CD4-positive, alpha-beta T cell (primary cell): ENCODE measurements at regions not wholly inside any gene's neighbourhood (a gene's known extent, or its start where the extent isn't known, plus 50 kb on each side); places are given as distances from the start of the nearest gene placed in this dataset.

Experiments
- ATAC-seq: fragments of 200-7000 bp; cut with Tn5 transposase; one replicate; pipeline ENCODE4 v1.10.0; 2022; ENCODE audit warnings: mild to moderate bottlenecking; ENCODE audit not compliant: poor library complexity
- CTCF ChIA-PET: fragments of 350-600 bp; sonication (Branson Sonifier 250); formaldehyde crosslinking; loops from one replicate; lab custom pipeline; 2021; ENCODE audit warnings: antibody characterized with exemption, inconsistent platforms; lab: Charles Lee
- POLR2A ChIA-PET: fragments of 350-600 bp; sonication (Branson Sonifier 250); formaldehyde crosslinking; loops from one replicate; lab custom pipeline; 2021; ENCODE audit warnings: antibody characterized with exemption, inconsistent platforms; lab: Charles Lee
- DNase-seq, 14 experiments: peaks; one replicate each; pipeline ENCODE4 v3.0.0-alpha.2; 2013 to 2020; ENCODE audit warnings: mixed read lengths in 2 of 14
- H3K27ac ChIP-seq, 2 donors: one replicate each; pipeline versions ENCODE4 v1.5.1 to v1.7.0; 2013; ENCODE audit warnings: low read length in 2 of 2, low read depth in 1 of 2, mild to moderate bottlenecking in 1 of 2
- H3K27me3 ChIP-seq, 2 experiments: 1 replicate in 1 of 2; 2 replicates in 1 of 2; pipeline versions ENCODE4 v1.6.1 to v1.7.0; 2013; ENCODE audit warnings: low read length in 2 of 2, control low read depth in 1 of 2, mild to moderate bottlenecking in 1 of 2, moderate library complexity in 1 of 2; ENCODE audit not compliant: insufficient read depth in 2 of 2, control insufficient read depth in 1 of 2
- H3K36me3 ChIP-seq: one replicate; pipeline ENCODE4 v1.6.1; 2013; ENCODE audit warnings: low read length, control low read depth; ENCODE audit not compliant: insufficient read depth
- H3K4me1 ChIP-seq: one replicate; pipeline ENCODE4 v1.6.1; 2013; ENCODE audit warnings: low read length, control low read depth; ENCODE audit not compliant: insufficient read depth
- H3K4me3 ChIP-seq: one replicate; pipeline ENCODE4 v1.5.1; 2013; ENCODE audit warnings: mild to moderate bottlenecking, low read length, moderate library complexity
- H3K9me3 ChIP-seq, 2 experiments: 1 replicate in 1 of 2; 2 replicates in 1 of 2; pipeline versions ENCODE4 v1.6.1 to v1.7.0; 2013; ENCODE audit warnings: low read length in 2 of 2, mild to moderate bottlenecking in 2 of 2, control low read depth in 1 of 2, moderate library complexity in 1 of 2; ENCODE audit not compliant: control insufficient read depth in 1 of 2, insufficient read depth in 1 of 2
- H3K27ac Mint-ChIP-seq: one replicate; pipeline ENCODE4 v1.8.0; 2020; ENCODE audit warnings: mixed read lengths
- H3K27me3 Mint-ChIP-seq: one replicate; pipeline ENCODE4 v1.8.0; 2021; ENCODE audit warnings: mixed read lengths
- H3K36me3 Mint-ChIP-seq: one replicate; pipeline ENCODE4 v1.8.0; 2021; ENCODE audit warnings: low read depth, mixed read lengths
- H3K4me1 Mint-ChIP-seq: one replicate; pipeline ENCODE4 v1.8.0; 2021; ENCODE audit warnings: low read depth, mixed read lengths
- H3K4me3 Mint-ChIP-seq: one replicate; pipeline ENCODE4 v1.8.0; 2020; ENCODE audit warnings: mild to moderate bottlenecking, mixed read lengths
- H3K9me3 Mint-ChIP-seq: one replicate; pipeline ENCODE4 v1.8.0; 2020; ENCODE audit warnings: mixed read lengths
- intact Hi-C, 2 experiments: fragments of 100-400 bp; cut with DNase I in 1 of 2; cut with micrococcal nuclease in 1 of 2; formaldehyde crosslinking; loops; one replicate each; pipeline versions ENCODE4 v1.15.1 to v1.9.0; 2023 to 2025; cut with DNase I, micrococcal nuclease
- TF ChIP-seq, protein P1 (sequence below): fragments of 200-600 bp; IDR thresholded peaks from one replicate; pipeline ENCODE4 v1.8.0; 2022; ENCODE audit warnings: antibody characterized with exemption, mild to moderate bottlenecking

DNA sequence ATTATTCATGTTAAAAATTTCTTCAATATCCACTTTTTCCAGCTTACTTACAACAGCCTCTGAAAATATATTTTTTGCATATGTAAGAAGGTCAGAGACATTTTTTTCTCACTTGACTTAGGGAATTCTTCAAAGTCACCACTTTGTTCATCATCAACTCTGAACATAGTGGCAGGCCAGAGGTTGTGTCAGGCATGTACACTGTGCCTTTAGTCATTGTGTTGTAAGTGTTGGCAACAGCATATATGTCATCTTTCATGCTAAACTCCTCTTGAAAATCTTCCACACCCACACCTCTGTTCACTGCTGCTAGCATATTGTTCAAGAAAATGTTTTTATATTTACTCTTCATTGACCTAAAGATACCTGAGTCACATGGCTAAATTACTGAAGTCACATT lies 52.2 kb upstream of the ACVR1 start:
- ChIA-PET CTCF (no interaction called here), POLR2A (no interaction called here)
- H3K27ac Mint-ChIP-seq = no peak overlapping the region
- no peak overlapping the region for H3K27ac ChIP-seq
- no peaks in the 10 kb centered on the region for H3K27me3 ChIP-seq
- H3K4me3 Mint-ChIP-seq = no peak overlapping the region
- H3K4me1 ChIP-seq = no peaks in the 10 kb centered on the region
- DNase-seq (no peak), ATAC-seq (no peak)
- H3K9me3 ChIP-seq = no peaks in the 10 kb centered on the region
- H3K36me3 Mint-ChIP-seq = no peaks in the 10 kb centered on the region
- intact Hi-C loops = no loop called here
- no peaks in the 10 kb centered on the region for H3K4me1 Mint-ChIP-seq
- TF ChIP-seq, protein P1, sequence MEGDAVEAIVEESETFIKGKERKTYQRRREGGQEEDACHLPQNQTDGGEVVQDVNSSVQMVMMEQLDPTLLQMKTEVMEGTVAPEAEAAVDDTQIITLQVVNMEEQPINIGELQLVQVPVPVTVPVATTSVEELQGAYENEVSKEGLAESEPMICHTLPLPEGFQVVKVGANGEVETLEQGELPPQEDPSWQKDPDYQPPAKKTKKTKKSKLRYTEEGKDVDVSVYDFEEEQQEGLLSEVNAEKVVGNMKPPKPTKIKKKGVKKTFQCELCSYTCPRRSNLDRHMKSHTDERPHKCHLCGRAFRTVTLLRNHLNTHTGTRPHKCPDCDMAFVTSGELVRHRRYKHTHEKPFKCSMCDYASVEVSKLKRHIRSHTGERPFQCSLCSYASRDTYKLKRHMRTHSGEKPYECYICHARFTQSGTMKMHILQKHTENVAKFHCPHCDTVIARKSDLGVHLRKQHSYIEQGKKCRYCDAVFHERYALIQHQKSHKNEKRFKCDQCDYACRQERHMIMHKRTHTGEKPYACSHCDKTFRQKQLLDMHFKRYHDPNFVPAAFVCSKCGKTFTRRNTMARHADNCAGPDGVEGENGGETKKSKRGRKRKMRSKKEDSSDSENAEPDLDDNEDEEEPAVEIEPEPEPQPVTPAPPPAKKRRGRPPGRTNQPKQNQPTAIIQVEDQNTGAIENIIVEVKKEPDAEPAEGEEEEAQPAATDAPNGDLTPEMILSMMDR = no peak
- H3K36me3 ChIP-seq = no peaks in the 10 kb centered on the region
- no peaks in the 10 kb centered on the region for H3K27me3 Mint-ChIP-seq
- H3K4me3 ChIP-seq = no peak overlapping the region
- H3K9me3 Mint-ChIP-seq = no peaks in the 10 kb centered on the region

DNA sequence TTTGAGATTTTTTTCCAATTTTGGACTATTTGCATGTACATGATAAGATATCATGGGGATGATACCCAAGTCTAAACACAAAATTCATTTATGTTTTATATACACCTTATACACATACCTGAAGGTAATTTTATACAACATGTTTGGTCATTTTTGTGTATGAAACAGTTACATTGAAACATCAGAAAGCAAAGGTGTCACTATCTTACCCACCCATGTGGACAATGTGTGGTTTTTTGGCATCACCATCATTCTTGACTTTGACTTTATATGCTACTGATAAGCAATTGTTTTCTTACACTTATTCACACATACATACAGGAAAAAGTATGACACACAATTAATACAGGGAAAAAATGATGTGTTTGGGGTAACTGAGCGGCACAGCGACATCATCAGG lies 51.0 kb upstream of the ACVR1 start:
- H3K36me3 ChIP-seq = no peaks in the 10 kb centered on the region
- H3K27me3 ChIP-seq = no peaks in the 10 kb centered on the region
- Mint-ChIP-seq H3K4me1 (no peaks in the 10 kb centered on the region), H3K36me3 (no peaks in the 10 kb centered on the region), H3K9me3 (no peaks in the 10 kb centered on the region), H3K27me3 (no peaks in the 10 kb centered on the region), H3K4me3 (no peak overlapping the region), H3K27ac (no peak overlapping the region)
- ChIA-PET POLR2A (no interaction called here), CTCF (no interaction called here)
- ATAC-seq = no peak
- TF ChIP-seq, protein P1 = no peak
- intact Hi-C loops = no loop called here
- no peak overlapping the region for H3K27ac ChIP-seq
- no peak overlapping the region for H3K4me3 ChIP-seq
- no peaks in the 10 kb centered on the region for H3K9me3 ChIP-seq
- no peaks in the 10 kb centered on the region for H3K4me1 ChIP-seq
- DNase-seq = no peak
